ENCODE measurements at regions not wholly inside any gene's neighbourhood (a gene's known extent, or its start where the extent isn't known, plus 50 kb on each side); places are given as distances from the start of the nearest gene placed in this dataset.

DNA sequence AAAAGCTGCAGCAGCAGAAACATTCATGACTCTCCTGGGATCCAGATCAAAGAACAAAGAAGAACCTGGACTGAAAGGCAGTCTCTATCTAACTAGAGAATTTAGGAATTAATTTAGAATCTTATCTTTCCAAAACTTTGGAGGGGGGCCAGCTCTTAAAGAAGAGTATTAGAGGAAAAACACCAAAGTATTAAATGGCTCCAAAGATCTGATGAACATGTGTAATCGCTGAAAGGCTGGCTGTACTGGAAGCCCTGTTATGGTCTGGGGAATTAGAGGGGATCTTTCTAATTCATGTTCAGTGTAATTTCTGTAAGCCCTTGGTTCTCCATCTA, 316.8 kb downstream of the CWC27 start:
- Mint-ChIP-seq H3K27me3 (ENCODE audit: low read depth) (no peaks in the 10 kb centered on the region), H3K9me3 (peaks cover 3% of the 10 kb centered on the region), H3K36me3 (ENCODE audit: low read depth) (no peaks in the 10 kb centered on the region), H3K4me3 (no peak overlapping the region), H3K4me1 (peaks cover 16% of the 10 kb centered on the region), H3K27ac (ENCODE audit: unreplicated experiment) (no peak overlapping the region)
- DNase-seq (ENCODE audit: low read depth, low spot score) = no peak
- TF ChIP-seq, protein P1, sequence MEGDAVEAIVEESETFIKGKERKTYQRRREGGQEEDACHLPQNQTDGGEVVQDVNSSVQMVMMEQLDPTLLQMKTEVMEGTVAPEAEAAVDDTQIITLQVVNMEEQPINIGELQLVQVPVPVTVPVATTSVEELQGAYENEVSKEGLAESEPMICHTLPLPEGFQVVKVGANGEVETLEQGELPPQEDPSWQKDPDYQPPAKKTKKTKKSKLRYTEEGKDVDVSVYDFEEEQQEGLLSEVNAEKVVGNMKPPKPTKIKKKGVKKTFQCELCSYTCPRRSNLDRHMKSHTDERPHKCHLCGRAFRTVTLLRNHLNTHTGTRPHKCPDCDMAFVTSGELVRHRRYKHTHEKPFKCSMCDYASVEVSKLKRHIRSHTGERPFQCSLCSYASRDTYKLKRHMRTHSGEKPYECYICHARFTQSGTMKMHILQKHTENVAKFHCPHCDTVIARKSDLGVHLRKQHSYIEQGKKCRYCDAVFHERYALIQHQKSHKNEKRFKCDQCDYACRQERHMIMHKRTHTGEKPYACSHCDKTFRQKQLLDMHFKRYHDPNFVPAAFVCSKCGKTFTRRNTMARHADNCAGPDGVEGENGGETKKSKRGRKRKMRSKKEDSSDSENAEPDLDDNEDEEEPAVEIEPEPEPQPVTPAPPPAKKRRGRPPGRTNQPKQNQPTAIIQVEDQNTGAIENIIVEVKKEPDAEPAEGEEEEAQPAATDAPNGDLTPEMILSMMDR (conservative IDR thresholded peaks at IDR 0.05) = no peak

DNA sequence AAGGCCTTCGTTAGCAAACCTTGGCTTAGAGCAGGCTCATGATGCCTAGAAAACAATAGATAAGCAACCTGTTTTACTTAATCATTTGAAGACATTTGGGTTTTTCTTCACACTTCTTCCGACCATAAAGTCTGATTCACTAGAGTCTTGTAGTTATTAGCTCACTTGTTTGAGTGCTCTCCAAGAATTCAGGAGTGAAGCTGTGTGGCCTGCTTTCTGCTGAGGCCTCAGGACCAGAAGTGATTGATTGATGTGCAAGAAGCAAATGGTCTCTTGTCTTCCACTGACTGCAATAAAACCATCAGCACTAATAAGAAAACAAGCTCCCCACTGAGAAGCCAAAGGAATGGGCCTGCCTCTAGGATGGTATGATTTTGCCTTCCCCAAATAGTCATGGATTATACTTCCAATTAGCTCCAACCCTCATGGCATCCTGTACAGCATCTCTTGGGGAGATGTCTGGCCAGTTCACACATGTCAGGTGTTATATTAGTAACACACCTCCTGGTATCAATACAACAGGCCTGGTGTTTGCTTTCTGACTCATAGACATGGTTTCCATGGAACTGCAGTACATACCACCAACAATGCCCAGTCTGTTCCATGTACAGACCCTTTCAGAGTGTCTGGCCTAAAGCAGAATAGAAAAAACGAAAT, 317.6 kb downstream of the CWC27 start:
- no peak for DNase-seq (ENCODE audit: low read depth, low spot score)
- TF ChIP-seq, protein P1 (conservative IDR thresholded peaks at IDR 0.05) = no peak
- H3K4me3 Mint-ChIP-seq = no peak overlapping the region
- H3K27me3 Mint-ChIP-seq (ENCODE audit: low read depth) = no peaks in the 10 kb centered on the region
- H3K36me3 Mint-ChIP-seq (ENCODE audit: low read depth) = no peaks in the 10 kb centered on the region
- H3K4me1 Mint-ChIP-seq = peaks cover 12% of the 10 kb centered on the region
- H3K27ac Mint-ChIP-seq (ENCODE audit: unreplicated experiment) = no peak overlapping the region
- peaks cover 3% of the 10 kb centered on the region for H3K9me3 Mint-ChIP-seq

DNA sequence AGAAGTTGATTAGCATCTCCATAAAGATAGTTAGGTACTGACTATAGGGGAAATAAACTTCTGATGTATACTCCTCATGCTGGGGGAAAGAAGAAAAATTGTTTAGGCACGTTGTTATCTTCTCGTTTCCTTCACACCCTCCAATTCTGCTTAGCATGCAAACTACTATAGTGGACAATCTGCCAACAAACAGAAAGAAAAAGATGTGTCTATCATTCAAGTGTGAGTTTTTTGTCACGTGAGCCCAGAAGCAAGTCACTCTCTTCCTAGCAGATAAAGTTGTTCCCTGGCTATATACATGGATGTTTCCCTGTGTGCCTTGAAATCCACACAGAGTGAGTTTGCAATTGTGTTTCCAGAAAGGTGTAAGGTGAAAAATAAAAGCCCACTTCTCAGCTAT, 318.4 kb downstream of the CWC27 start:
- no peak for DNase-seq (ENCODE audit: low read depth, low spot score)
- Mint-ChIP-seq H3K27me3 (ENCODE audit: low read depth) (no peaks in the 10 kb centered on the region), H3K4me1 (peaks cover 12% of the 10 kb centered on the region), H3K9me3 (peaks cover 3% of the 10 kb centered on the region), H3K4me3 (no peak overlapping the region), H3K36me3 (ENCODE audit: low read depth) (no peaks in the 10 kb centered on the region), H3K27ac (ENCODE audit: unreplicated experiment) (no peak overlapping the region)
- TF ChIP-seq, protein P1 (conservative IDR thresholded peaks at IDR 0.05) = no peak

DNA sequence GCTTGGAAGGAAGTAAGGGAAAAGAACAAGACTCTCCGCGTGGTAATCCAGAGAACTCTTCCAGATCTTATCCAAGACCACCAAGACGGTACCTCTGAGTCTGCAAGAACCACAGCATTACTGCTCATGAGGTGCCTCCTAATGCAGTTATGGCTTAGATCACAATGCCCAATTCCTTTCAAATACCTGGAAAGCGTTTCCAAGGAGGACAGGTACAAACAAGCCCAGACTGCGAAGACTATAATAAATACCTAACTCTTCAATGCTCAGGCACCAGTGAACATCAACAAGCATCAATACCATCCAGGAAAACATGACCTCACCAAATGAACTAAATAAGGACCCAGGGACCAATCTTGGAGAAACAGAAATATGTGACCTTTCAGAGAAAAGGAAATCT, 325.5 kb downstream of the CWC27 start:
- H3K27ac Mint-ChIP-seq (ENCODE audit: unreplicated experiment) = no peak overlapping the region
- no peak for DNase-seq (ENCODE audit: low read depth, low spot score)
- H3K4me3 Mint-ChIP-seq = no peak overlapping the region
- H3K36me3 Mint-ChIP-seq (ENCODE audit: low read depth) = no peaks in the 10 kb centered on the region
- no peaks in the 10 kb centered on the region for H3K4me1 Mint-ChIP-seq
- TF ChIP-seq, protein P1 (conservative IDR thresholded peaks at IDR 0.05) = no peak
- H3K27me3 Mint-ChIP-seq (ENCODE audit: low read depth) = no peaks in the 10 kb centered on the region
- peaks cover 3% of the 10 kb centered on the region for H3K9me3 Mint-ChIP-seq

DNA sequence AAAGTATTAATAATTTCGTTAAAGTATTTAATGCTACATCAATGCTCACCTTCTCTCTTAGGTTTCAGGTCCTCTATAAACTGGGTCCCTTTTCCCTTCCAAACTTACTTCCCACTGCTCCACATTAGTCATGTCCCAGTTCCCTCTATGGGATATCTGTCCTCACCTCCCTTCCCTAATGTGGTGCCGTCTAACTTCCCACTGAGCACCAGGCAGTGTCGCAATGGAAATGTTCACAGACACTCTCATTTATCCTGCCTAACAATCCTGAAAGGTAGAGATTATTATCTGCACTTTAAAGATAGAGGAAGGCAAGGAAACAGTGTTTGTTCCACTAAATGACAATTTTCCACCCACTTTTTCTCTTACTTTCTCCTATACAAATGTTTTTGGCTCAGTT, 329.7 kb downstream of the CWC27 start:
- H3K9me3 Mint-ChIP-seq = peaks cover 3% of the 10 kb centered on the region
- H3K4me1 Mint-ChIP-seq = no peaks in the 10 kb centered on the region
- H3K36me3 Mint-ChIP-seq (ENCODE audit: low read depth) = no peaks in the 10 kb centered on the region
- no peak overlapping the region for H3K4me3 Mint-ChIP-seq
- no peak for DNase-seq (ENCODE audit: low read depth, low spot score)
- no peaks in the 10 kb centered on the region for H3K27me3 Mint-ChIP-seq (ENCODE audit: low read depth)
- H3K27ac Mint-ChIP-seq (ENCODE audit: unreplicated experiment) = no peak overlapping the region
- TF ChIP-seq, protein P1 (conservative IDR thresholded peaks at IDR 0.05) = no peak

Data from neural crest cell (in vitro differentiated cells).